HepG2 (cell line): ENCODE measurements at regions not wholly inside any gene's neighbourhood (a gene's known extent, or its start where the extent isn't known, plus 50 kb on each side); places are given as distances from the start of the nearest gene placed in this dataset.

Experiments
- JARID2 ChIP-seq: sonication (generic); formaldehyde crosslinking; IDR thresholded peaks from 2 replicates; pipeline ENCODE4 v1.8.1; 2023; ENCODE audit warnings: missing genetic modification reagents, inconsistent platforms; ENCODE audit not compliant: insufficient replicate concordance
- TF ChIP-seq, protein P1 (sequence below): sonication (generic); formaldehyde crosslinking; IDR thresholded peaks from 2 replicates; pipeline ENCODE4 v1.4.0; 2020; ENCODE audit warnings: mild to moderate bottlenecking, missing genetic modification reagents
- TF ChIP-seq, protein P2 (sequence below), 2 experiments: fragments of 450-650 bp in 1 of 2; sonication (generic) in 1 of 2; formaldehyde crosslinking in 1 of 2; IDR thresholded peaks; 2 replicates each; pipeline versions ENCODE4 v1.6.1 to v1.8.0; 2016 to 2022; ENCODE audit warnings: antibody characterized with exemption in 1 of 2, mild to moderate bottlenecking in 1 of 2, missing genetic modification reagents in 1 of 2

DNA sequence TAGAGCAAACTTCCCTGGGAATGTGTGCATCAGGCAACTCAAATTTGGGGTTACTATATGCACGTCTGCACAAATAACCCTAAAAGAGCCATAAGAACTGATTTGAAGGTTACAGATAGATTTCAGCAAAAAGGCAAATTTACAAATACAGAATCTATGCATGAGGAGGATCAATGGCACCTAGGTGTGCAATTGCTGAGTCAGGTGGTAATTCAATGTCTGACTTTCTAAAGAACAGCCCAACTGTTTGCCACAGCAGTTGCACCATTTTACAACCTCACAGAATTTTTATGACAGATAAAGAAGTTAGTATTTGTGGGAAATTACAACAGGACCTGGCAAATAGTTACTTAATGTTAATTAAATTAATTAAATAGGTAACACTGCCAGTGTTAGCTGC, 405.5 kb downstream of the TMEM114 start:
- no peak for TF ChIP-seq JARID2 (CRISPR knock-in tag)
- TF ChIP-seq, protein P1, sequence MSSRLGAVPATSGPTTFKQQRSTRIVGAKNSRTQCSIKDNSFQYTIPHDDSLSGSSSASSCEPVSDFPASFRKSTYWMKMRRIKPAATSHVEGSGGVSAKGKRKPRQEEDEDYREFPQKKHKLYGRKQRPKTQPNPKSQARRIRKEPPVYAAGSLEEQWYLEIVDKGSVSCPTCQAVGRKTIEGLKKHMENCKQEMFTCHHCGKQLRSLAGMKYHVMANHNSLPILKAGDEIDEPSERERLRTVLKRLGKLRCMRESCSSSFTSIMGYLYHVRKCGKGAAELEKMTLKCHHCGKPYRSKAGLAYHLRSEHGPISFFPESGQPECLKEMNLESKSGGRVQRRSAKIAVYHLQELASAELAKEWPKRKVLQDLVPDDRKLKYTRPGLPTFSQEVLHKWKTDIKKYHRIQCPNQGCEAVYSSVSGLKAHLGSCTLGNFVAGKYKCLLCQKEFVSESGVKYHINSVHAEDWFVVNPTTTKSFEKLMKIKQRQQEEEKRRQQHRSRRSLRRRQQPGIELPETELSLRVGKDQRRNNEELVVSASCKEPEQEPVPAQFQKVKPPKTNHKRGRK (CRISPR knock-in tag) = no peak
- TF ChIP-seq, protein P2, sequence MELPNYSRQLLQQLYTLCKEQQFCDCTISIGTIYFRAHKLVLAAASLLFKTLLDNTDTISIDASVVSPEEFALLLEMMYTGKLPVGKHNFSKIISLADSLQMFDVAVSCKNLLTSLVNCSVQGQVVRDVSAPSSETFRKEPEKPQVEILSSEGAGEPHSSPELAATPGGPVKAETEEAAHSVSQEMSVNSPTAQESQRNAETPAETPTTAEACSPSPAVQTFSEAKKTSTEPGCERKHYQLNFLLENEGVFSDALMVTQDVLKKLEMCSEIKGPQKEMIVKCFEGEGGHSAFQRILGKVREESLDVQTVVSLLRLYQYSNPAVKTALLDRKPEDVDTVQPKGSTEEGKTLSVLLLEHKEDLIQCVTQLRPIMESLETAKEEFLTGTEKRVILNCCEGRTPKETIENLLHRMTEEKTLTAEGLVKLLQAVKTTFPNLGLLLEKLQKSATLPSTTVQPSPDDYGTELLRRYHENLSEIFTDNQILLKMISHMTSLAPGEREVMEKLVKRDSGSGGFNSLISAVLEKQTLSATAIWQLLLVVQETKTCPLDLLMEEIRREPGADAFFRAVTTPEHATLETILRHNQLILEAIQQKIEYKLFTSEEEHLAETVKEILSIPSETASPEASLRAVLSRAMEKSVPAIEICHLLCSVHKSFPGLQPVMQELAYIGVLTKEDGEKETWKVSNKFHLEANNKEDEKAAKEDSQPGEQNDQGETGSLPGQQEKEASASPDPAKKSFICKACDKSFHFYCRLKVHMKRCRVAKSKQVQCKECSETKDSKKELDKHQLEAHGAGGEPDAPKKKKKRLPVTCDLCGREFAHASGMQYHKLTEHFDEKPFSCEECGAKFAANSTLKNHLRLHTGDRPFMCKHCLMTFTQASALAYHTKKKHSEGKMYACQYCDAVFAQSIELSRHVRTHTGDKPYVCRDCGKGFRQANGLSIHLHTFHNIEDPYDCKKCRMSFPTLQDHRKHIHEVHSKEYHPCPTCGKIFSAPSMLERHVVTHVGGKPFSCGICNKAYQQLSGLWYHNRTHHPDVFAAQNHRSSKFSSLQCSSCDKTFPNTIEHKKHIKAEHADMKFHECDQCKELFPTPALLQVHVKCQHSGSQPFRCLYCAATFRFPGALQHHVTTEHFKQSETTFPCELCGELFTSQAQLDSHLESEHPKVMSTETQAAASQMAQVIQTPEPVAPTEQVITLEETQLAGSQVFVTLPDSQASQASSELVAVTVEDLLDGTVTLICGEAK (IDR thresholded peaks at IDR 0.05) = no peak
- TF ChIP-seq, protein P2 (CRISPR knock-in tag; IDR thresholded peaks at IDR 0.05) = no peak
